Posterior vena cava (tissue), 2 donors: ENCODE measurements at regions not wholly inside any gene's neighbourhood (a gene's known extent, or its start where the extent isn't known, plus 50 kb on each side); places are given as distances from the start of the nearest gene placed in this dataset.

Experiments used
- DNase-seq: peaks from one replicate; pipeline ENCODE4 v3.0.0-alpha.2; 2020; ENCODE audit warnings: low spot score
- intact Hi-C, 2 donors: fragments of 100-400 bp; cut with DNase I; formaldehyde crosslinking; loops; one replicate each; pipeline versions ENCODE4 v1.14.1 to v1.14.2; 2022 to 2023
- donor health status: DM: yes; HTN: yes; CAD: no.
- donor health status: DM: yes; HTN: yes; CAD: no.

DNA sequence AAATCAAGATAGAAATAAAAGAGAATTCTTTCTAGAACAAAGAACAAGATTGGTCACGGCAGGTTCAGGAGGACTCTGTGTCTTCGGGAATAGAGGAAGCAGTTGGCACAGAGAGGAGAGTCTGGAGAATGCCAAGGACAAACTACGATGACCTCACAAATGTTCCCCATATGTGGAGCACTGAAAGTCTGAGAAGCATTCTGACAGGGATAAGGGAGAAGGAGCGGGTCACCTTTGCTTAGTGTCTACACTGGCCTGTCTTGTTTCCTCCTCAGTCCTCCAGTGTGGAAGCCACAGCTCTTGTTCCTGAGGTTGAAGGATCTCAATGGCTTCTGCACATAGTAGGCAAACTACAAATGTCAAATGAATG is 338.8 kb downstream of the MYCN start:
- no peak for DNase-seq
- intact Hi-C loops: no loop called here

GRCh38 chr2:16278421-16279200 is 338.3 kb downstream of the MYCN start:
- DNase-seq: no peak
- intact Hi-C loops: no loop called here

- intact Hi-C loops: no loop called here
- no peak for DNase-seq
Measured at GRCh38 chr2:16277117-16277516, 336.8 kb downstream of the MYCN start.

GRCh38 chr2:16275661-16276060 is 335.3 kb downstream of the MYCN start:
- no peak for DNase-seq
- intact Hi-C loops: no loop called here

DNA sequence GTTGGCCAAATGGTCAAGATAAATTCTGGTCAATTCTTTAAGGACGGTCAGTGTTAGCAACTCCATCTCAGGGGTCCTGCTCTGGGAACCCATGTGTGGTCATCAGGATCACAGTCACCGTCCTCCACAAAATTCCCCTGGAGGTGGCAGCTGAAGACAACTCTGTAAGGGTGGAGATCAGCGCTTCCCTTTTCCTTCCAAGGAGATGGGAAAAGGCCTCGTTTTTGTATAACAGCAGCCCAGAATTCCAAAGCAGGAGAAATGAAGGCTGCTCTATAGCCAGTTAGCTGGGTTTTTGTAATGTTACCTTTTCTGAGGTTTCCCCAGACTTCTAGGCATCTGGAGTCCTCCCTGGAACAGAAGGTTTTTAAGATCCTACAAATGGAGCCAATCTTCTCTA is 334.8 kb downstream of the MYCN start:
- intact Hi-C loops: no loop called here
- no peak for DNase-seq

DNA sequence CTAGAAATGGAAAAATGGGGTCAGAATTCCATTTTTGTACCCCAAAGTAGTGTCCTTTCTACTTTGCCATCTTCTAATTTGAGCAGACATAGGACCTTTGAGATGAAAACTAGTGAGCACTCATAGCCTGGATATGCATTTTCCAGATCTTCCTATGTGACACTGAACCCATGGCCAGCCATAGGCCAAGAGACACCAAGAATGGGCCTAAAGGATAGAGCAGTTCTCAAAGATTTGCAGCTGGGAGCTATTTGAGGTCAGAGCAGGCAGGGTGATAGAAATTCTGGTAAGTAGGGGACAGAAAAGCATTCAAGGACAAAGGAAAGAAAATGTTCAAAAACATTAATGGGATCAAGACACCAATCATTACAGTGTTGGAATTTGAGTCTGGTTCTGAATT is 332.8 kb downstream of the MYCN start:
- intact Hi-C loops: no loop called here
- DNase-seq: no peak

GRCh38 chr2:16272038-16272788 is 331.9 kb downstream of the MYCN start:
- intact Hi-C loops: no loop called here
- no peak for DNase-seq

GRCh38 chr2:16271231-16271896 is 331.0 kb downstream of the MYCN start:
- no peak for DNase-seq
- intact Hi-C loops: no loop called here

DNA sequence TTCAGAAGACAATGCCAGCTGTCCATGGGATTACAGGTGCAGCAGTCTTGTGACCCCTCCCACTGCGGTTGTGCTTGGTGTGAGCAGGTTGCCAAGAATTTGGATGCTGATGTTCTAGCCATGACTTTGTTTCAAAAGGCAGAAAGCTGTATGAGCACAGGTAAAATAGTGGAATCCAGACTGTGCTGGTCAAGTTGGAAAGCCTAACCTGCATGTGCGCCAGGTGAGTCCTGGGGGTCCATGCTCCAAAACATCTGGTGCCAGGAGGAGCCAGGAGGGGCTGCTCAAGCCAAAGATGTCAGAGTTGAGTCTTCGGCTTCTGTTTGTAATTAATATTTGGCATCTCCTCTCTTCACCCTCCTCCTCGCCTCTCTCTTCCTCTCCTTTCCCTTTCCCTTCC is 330.1 kb downstream of the MYCN start:
- DNase-seq: no peak
- intact Hi-C loops: no loop called here

DNA sequence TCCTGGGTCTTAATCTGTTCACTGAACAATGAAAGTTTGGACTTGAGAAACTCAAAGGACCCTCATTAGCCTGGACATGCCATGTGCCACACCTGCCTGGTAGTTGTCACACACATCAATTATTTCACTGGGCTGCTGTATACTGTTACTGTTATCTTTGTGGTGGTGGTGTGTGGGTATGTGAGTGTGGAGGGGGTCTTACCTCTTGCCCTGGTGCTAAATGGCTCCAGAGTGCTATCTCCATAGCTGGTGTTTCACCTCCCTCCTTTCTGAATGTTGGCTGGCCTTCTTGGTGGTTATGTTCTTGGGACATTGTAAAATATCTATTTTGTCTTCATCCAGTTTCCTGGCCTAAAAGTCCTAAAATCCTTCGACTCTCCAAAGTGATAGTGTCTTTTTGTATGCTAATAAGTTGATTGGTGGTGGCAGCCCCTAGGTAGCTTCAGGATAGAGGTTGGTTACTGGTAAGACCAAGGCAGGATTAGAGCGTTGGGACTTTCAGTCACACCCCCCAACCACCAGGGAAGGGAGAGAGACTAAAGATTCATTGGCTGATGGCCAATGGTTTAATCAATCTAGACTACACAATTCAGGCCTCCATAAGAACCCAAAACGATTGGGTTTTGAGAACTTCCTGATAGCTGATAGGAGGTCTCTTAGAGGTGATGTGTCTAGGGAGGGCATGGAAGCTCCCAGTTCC is 328.1 kb downstream of the MYCN start:
- DNase-seq: no peak
- intact Hi-C loops: no loop called here

DNA sequence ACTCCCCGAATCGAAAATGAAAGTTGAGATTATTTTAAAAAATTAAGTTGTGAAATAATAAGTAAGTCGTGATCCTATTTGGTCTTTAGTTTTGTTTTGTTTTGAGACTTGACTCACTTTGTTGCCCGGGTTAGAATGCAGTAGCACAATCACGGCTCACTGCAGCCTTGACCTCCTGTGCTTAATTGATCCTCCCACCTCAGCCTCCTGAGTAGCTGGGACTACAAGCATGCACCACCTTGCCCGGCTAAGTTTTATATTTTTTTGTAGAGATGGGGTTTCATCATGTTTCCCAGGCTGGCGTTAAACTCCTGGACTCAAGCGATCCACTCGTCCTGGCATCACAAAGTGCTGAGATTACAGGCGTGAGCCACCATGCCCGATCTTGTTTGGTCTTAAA is 326.2 kb downstream of the MYCN start:
- intact Hi-C loops: no loop called here
- no peak for DNase-seq

GRCh38 chr2:16264931-16265540 is 324.7 kb downstream of the MYCN start:
- DNase-seq: no peak
- intact Hi-C loops: no loop called here

- DNase-seq: no peak
- intact Hi-C loops: no loop called here
Measured at GRCh38 chr2:16264491-16264890, 324.1 kb downstream of the MYCN start.

DNA sequence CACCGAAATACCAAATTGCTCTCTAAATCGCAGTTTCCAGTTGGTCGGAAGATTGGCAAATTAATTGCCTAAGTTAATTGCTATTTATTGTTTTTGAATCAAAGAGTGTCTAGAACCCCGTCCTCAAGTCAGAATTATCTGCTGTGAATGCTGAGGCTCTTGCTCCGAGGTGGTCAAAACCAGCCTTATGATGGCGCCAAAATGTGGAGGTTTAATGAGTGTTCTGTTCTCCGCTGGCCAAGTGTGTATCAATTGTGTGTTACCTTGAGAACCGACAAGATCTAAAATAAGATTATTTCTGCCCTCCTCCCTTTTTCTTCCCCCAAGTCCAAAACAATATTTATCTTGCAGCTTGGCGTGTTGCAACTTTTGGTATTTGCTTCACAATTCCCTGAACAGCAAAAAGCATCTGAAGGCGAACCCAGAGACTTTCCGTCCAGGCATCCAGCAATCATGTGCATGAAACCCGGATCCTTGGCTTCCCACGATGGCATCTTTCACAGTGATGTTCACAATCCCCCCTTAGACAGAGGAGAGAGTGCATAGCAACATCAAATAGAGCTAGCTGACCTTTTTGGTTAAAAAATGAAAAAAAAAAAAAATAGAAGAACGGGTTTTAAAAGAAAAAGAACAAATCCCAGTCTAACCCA is 323.0 kb downstream of the MYCN start:
- DNase-seq: no peak
- intact Hi-C loops: no loop called here

- no peak for DNase-seq
- intact Hi-C loops: no loop called here
Measured at GRCh38 chr2:16262526-16263178, 322.3 kb downstream of the MYCN start.

DNA sequence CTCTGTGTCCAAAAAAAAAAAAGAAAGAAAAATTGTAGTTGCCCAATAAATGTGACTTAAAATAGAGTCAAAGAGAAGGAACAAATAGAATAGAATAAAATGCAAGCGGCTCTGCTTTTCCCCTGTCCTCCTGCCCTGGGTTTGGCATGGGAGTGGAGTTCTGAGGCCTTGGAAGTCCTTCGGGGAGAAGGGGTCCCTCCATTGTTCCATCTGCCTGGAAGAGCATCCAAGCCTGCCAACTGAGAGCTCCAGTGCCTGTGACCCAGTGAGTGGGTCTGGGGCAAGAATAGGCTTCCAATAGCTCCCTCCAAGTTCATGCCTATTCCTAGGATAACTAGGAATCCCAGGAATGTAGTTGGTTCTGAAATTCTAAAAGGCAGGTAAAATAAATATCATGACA is 321.4 kb downstream of the MYCN start:
- intact Hi-C loops: no loop called here
- no peak for DNase-seq

- no peak for DNase-seq
- intact Hi-C loops: no loop called here
Measured at GRCh38 chr2:16261071-16261470, 320.7 kb downstream of the MYCN start.

DNA sequence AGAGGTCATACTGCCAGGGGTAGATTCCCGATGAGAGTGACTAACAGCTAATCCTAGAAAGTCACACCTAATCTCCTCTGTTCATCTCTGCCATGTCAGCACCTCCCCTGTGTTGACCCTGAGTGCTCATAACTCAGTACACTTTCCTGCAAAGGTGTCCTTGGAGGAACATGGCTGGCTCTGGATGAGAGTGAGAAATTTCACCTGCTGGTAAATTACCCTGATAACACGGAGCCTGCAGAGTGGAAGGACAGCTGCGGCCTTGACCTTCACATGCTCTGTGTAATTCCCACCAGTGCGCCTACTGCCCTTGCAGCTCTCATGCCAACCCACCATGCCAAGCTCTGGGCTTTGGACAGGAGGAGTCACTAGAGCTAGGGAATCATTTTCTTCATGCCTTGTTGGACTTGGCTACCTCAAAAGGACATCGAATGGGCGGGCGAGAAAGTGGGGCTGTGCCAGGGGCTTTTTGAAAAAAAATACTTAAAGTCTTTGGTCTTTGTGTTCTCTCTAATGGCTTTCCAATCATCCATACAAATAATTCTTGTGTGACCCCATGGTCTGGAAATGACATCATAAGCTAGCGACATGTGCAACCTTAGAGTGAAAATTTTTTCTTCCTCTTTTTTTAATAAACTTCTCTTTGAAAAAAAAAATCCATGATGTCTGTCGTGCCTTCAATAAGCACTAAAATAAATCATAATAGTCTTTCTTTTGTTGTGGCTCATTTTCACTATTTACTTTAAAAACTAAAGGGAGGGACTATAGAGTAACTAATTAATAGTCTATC is 319.9 kb downstream of the MYCN start:
- DNase-seq: no peak
- intact Hi-C loops: no loop called here
